Stimulated activated CD4-positive, alpha-beta T cell treated with anti-CD3 and anti-CD28 coated beads, Interleukin-15, amount 100 ng/mL, for 24 hours (primary cell): ENCODE measurements at regions not wholly inside any gene's neighbourhood (a gene's known extent, or its start where the extent isn't known, plus 50 kb on each side); places are given as distances from the start of the nearest gene placed in this dataset.
"Not testable (repeated sequence)": the region's sequence is repeated elsewhere in the genome, so short reads cannot be mapped to it uniquely, and the experiment has no call there.

Experiments
- DNase-seq: peaks from one replicate; pipeline ENCODE4 v3.0.0-alpha.2; 2020

- no peak for DNase-seq
These were observed 127.2 kb upstream of the IER5L start for GRCh38 chr9:129305246-129305645.

- no peak for DNase-seq
These were observed 123.9 kb upstream of the IER5L start for GRCh38 chr9:129301941-129302340.

- not testable (repeated sequence) for DNase-seq
These were observed 118.1 kb upstream of the IER5L start for GRCh38 chr9:129296195-129296594.

GRCh38 chr9:129291041-129291501, 113.0 kb upstream of the IER5L start:
- no peak for DNase-seq

- no peak for DNase-seq
These were observed 112.5 kb upstream of the IER5L start for GRCh38 chr9:129290606-129291005.

- no peak for DNase-seq
These were observed 111.8 kb upstream of the IER5L start for GRCh38 chr9:129289883-129290282.

GRCh38 chr9:129289131-129289731, 111.2 kb upstream of the IER5L start:
- DNase-seq: no peak

GRCh38 chr9:129287619-129288305, 109.7 kb upstream of the IER5L start:
- DNase-seq: no peak

- no peak for DNase-seq
These were observed 108.1 kb upstream of the IER5L start for GRCh38 chr9:129285979-129286772.

GRCh38 chr9:129285382-129285781, 107.3 kb upstream of the IER5L start:
- no peak for DNase-seq

GRCh38 chr9:129284607-129285291, 106.7 kb upstream of the IER5L start:
- DNase-seq: no peak

- DNase-seq: no peak
These were observed 105.9 kb upstream of the IER5L start for GRCh38 chr9:129283705-129284606.

- DNase-seq: no peak
These were observed 105.2 kb upstream of the IER5L start for GRCh38 chr9:129283291-129283691.

- no peak for DNase-seq
These were observed 104.7 kb upstream of the IER5L start for GRCh38 chr9:129282731-129283211.

GRCh38 chr9:129282272-129282671, 104.2 kb upstream of the IER5L start:
- no peak for DNase-seq

GRCh38 chr9:129281506-129282145, 103.6 kb upstream of the IER5L start:
- no peak for DNase-seq

- DNase-seq: no peak
These were observed 102.7 kb upstream of the IER5L start for GRCh38 chr9:129280623-129281271.

GRCh38 chr9:129280236-129280622, 102.2 kb upstream of the IER5L start:
- DNase-seq: no peak

GRCh38 chr9:129278391-129279237, 100.6 kb upstream of the IER5L start:
- no peak for DNase-seq
